Body of pancreas (tissue), 4 donors: ENCODE measurements at regions not wholly inside any gene's neighbourhood (a gene's known extent, or its start where the extent isn't known, plus 50 kb on each side); places are given as distances from the start of the nearest gene placed in this dataset.

ENCODE experiments used
- POLR2A ChIP-seq, 3 donors: fragments of 450-650 bp; IDR thresholded peaks; one replicate each; pipeline ENCODE4 v1.6.1; 2016; ENCODE audit warnings: antibody characterized with exemption in 3 of 3, mild to moderate bottlenecking in 2 of 3
- TF ChIP-seq, protein P1 (sequence below), 7 experiments: fragments of 450-650 bp in 4 of 7; fragments of 200-600 bp in 3 of 7; sonication (generic) in 3 of 7; IDR thresholded peaks; one replicate each; pipeline ENCODE4 v1.5.1; 2016 to 2019; ENCODE audit warnings: antibody characterized with exemption in 7 of 7

GRCh38 chr20:59421089-59421488, 120.7 kb downstream of the EDN3 start:
- no peak for TF ChIP-seq POLR2A (IDR thresholded peaks at IDR 0.05)
- TF ChIP-seq, protein P1, sequence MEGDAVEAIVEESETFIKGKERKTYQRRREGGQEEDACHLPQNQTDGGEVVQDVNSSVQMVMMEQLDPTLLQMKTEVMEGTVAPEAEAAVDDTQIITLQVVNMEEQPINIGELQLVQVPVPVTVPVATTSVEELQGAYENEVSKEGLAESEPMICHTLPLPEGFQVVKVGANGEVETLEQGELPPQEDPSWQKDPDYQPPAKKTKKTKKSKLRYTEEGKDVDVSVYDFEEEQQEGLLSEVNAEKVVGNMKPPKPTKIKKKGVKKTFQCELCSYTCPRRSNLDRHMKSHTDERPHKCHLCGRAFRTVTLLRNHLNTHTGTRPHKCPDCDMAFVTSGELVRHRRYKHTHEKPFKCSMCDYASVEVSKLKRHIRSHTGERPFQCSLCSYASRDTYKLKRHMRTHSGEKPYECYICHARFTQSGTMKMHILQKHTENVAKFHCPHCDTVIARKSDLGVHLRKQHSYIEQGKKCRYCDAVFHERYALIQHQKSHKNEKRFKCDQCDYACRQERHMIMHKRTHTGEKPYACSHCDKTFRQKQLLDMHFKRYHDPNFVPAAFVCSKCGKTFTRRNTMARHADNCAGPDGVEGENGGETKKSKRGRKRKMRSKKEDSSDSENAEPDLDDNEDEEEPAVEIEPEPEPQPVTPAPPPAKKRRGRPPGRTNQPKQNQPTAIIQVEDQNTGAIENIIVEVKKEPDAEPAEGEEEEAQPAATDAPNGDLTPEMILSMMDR (IDR thresholded peaks at IDR 0.05) = no peak
